ENCODE measurements at regions not wholly inside any gene's neighbourhood (a gene's known extent, or its start where the extent isn't known, plus 50 kb on each side); places are given as distances from the start of the nearest gene placed in this dataset.

DNA sequence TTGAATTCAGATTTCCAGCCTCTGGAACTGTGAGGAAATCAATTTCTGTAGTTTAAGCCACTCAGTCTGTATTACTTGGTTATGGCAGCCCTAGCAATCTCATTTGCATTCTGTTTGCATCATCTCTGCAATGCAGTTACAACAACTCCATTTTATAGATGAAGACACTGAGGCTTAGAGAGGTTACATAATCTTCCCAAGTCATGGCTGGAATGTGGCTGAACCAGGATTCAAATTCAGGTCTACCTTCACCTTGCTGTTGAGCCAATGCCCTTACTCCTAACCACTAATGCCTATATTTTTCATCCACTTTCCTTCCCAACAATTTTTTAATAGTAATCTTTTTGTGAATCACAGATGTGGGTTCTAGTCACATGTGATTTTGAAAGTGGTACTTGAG, 469.8 kb upstream of the CCL2 start (continued):
- no peak for TF ChIP-seq HNF4A (conservative IDR thresholded peaks at IDR 0.05)
- TF ChIP-seq, protein P1, sequence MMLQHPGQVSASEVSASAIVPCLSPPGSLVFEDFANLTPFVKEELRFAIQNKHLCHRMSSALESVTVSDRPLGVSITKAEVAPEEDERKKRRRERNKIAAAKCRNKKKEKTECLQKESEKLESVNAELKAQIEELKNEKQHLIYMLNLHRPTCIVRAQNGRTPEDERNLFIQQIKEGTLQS (IDR thresholded peaks at IDR 0.05): no peak
- TF ChIP-seq RAD21 (IDR thresholded peaks at IDR 0.05): no peak
- TF ChIP-seq, protein P2, sequence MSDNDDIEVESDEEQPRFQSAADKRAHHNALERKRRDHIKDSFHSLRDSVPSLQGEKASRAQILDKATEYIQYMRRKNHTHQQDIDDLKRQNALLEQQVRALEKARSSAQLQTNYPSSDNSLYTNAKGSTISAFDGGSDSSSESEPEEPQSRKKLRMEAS (IDR thresholded peaks at IDR 0.05): no peak
- no peak for TF ChIP-seq NR2F2 (IDR thresholded peaks at IDR 0.05)
- no peak for TF ChIP-seq GABPA (IDR thresholded peaks at IDR 0.05 in 1 of 2, conservative IDR thresholded peaks at IDR 0.05 in 1 of 2)
- no peak for TF ChIP-seq FOXA2 (IDR thresholded peaks at IDR 0.05)
- no peak for TF ChIP-seq EGR1 (IDR thresholded peaks at IDR 0.05; ENCODE audit: low read depth in 2 of 2)

DNA sequence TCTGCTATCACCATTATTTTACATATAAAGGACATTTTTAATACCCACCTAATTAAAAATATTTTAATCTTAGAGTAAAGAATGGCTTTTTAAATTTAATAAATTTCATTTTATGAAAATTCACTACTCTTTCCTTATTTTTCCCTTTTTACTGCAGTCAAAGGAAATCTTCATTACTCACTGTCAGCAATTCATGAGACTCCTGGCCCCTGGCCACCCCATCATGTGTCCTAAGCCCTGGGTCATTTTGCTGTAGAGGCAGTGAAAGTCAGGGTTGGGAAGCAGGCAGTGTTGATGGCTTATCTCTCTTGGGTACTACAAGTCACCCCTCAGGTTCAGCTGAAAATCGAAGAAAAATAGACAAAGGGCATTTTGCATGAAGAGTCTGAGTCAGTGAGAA, 468.6 kb upstream of the CCL2 start:
- H3K36me3 ChIP-seq (ENCODE audit: control insufficient read depth in 4 of 4, insufficient read depth in 3 of 4, low read depth in 1 of 4, low read length in 3 of 4): no peaks in the 10 kb centered on the region
- TF ChIP-seq HNF4A (conservative IDR thresholded peaks at IDR 0.05): no peak
- TF ChIP-seq, protein P2 (IDR thresholded peaks at IDR 0.05): no peak
- no peak for TF ChIP-seq TAF1 (conservative IDR thresholded peaks at IDR 0.05)
- no peak for TF ChIP-seq GABPA (IDR thresholded peaks at IDR 0.05 in 1 of 2, conservative IDR thresholded peaks at IDR 0.05 in 1 of 2)
- TF ChIP-seq SP1 (IDR thresholded peaks at IDR 0.05): no peak
- TF ChIP-seq FOXA2 (IDR thresholded peaks at IDR 0.05): no peak
- TF ChIP-seq, protein P3, sequence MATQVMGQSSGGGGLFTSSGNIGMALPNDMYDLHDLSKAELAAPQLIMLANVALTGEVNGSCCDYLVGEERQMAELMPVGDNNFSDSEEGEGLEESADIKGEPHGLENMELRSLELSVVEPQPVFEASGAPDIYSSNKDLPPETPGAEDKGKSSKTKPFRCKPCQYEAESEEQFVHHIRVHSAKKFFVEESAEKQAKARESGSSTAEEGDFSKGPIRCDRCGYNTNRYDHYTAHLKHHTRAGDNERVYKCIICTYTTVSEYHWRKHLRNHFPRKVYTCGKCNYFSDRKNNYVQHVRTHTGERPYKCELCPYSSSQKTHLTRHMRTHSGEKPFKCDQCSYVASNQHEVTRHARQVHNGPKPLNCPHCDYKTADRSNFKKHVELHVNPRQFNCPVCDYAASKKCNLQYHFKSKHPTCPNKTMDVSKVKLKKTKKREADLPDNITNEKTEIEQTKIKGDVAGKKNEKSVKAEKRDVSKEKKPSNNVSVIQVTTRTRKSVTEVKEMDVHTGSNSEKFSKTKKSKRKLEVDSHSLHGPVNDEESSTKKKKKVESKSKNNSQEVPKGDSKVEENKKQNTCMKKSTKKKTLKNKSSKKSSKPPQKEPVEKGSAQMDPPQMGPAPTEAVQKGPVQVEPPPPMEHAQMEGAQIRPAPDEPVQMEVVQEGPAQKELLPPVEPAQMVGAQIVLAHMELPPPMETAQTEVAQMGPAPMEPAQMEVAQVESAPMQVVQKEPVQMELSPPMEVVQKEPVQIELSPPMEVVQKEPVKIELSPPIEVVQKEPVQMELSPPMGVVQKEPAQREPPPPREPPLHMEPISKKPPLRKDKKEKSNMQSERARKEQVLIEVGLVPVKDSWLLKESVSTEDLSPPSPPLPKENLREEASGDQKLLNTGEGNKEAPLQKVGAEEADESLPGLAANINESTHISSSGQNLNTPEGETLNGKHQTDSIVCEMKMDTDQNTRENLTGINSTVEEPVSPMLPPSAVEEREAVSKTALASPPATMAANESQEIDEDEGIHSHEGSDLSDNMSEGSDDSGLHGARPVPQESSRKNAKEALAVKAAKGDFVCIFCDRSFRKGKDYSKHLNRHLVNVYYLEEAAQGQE (IDR thresholded peaks at IDR 0.05): no peak
- TF ChIP-seq, protein P4, sequence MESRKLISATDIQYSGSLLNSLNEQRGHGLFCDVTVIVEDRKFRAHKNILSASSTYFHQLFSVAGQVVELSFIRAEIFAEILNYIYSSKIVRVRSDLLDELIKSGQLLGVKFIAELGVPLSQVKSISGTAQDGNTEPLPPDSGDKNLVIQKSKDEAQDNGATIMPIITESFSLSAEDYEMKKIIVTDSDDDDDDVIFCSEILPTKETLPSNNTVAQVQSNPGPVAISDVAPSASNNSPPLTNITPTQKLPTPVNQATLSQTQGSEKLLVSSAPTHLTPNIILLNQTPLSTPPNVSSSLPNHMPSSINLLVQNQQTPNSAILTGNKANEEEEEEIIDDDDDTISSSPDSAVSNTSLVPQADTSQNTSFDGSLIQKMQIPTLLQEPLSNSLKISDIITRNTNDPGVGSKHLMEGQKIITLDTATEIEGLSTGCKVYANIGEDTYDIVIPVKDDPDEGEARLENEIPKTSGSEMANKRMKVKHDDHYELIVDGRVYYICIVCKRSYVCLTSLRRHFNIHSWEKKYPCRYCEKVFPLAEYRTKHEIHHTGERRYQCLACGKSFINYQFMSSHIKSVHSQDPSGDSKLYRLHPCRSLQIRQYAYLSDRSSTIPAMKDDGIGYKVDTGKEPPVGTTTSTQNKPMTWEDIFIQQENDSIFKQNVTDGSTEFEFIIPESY (IDR thresholded peaks at IDR 0.05): no peak
- no peaks in the 10 kb centered on the region for H3K9me3 ChIP-seq (ENCODE audit: control insufficient read depth in 4 of 4, low read length in 3 of 4)
- peaks cover 0 to 7% (median 0%) of the 10 kb centered on the region in 4 donors for H3K27me3 ChIP-seq (ENCODE audit: control insufficient read depth in 4 of 4, insufficient read depth in 4 of 4, low read length in 3 of 4)
- WGBS: 52% methylated on average over 1 of the region's 1 CpG
- H3K27ac ChIP-seq (ENCODE audit: low read depth in 1 of 2, low read length in 2 of 2): no peak overlapping the region
- H3K9ac ChIP-seq (ENCODE audit: low read depth in 1 of 2, low read length in 2 of 2): no peak overlapping the region
- H3K4me1 ChIP-seq (ENCODE audit: control insufficient read depth in 4 of 4, insufficient read depth in 4 of 4, low read length in 3 of 4): no peaks in the 10 kb centered on the region
- no peak overlapping the region for H3K4me3 ChIP-seq (ENCODE audit: low read depth in 1 of 3, low read length in 3 of 3)
- no peak for DNase-seq (ENCODE audit: low spot score)

DNA sequence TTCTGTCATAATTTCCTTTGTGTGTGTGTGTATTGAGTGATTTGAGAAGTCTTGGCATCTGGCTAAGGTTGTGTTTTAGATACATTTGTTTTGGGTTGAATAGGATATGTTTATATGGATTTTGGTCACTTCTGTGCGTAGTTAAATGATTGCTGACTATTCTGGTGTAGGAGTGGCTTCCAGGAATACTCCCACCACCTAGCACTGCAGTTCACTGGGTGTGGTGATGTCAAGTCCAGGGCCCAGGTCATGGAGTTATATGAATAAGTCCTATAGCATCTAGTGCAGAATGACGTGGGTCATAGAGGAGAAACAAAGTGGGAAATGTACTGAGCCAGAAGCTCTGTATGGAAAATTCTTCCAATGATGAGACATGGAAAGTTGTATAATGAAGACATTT, 465.4 kb upstream of the CCL2 start:
- Histone ChIP-seq H3K36me3 (ENCODE audit: control insufficient read depth in 4 of 4, insufficient read depth in 3 of 4, low read depth in 1 of 4, low read length in 3 of 4) (no peaks in the 10 kb centered on the region), H3K9ac (ENCODE audit: low read depth in 1 of 2, low read length in 2 of 2) (no peak overlapping the region), H3K4me3 (ENCODE audit: low read depth in 1 of 3, low read length in 3 of 3) (no peak overlapping the region), H3K9me3 (ENCODE audit: control insufficient read depth in 4 of 4, low read length in 3 of 4) (no peaks in the 10 kb centered on the region), H3K27ac (ENCODE audit: low read depth in 1 of 2, low read length in 2 of 2) (no peak overlapping the region), H3K27me3 (ENCODE audit: control insufficient read depth in 4 of 4, insufficient read depth in 4 of 4, low read length in 3 of 4) (peaks cover 0 to 7% (median 0%) of the 10 kb centered on the region in 4 donors), H3K4me1 (ENCODE audit: control insufficient read depth in 4 of 4, insufficient read depth in 4 of 4, low read length in 3 of 4) (no peaks in the 10 kb centered on the region)
- TF ChIP-seq SP1 (IDR thresholded peaks at IDR 0.05) (no peak), FOXA1 (IDR thresholded peaks at IDR 0.05) (no peak), HNF4A (conservative IDR thresholded peaks at IDR 0.05) (no peak), GABPA (IDR thresholded peaks at IDR 0.05 in 1 of 2, conservative IDR thresholded peaks at IDR 0.05 in 1 of 2) (no peak), FOXA2 (IDR thresholded peaks at IDR 0.05) (no peak), EGR1 (IDR thresholded peaks at IDR 0.05; ENCODE audit: low read depth in 2 of 2) (no peak)
- TF ChIP-seq, protein P5, sequence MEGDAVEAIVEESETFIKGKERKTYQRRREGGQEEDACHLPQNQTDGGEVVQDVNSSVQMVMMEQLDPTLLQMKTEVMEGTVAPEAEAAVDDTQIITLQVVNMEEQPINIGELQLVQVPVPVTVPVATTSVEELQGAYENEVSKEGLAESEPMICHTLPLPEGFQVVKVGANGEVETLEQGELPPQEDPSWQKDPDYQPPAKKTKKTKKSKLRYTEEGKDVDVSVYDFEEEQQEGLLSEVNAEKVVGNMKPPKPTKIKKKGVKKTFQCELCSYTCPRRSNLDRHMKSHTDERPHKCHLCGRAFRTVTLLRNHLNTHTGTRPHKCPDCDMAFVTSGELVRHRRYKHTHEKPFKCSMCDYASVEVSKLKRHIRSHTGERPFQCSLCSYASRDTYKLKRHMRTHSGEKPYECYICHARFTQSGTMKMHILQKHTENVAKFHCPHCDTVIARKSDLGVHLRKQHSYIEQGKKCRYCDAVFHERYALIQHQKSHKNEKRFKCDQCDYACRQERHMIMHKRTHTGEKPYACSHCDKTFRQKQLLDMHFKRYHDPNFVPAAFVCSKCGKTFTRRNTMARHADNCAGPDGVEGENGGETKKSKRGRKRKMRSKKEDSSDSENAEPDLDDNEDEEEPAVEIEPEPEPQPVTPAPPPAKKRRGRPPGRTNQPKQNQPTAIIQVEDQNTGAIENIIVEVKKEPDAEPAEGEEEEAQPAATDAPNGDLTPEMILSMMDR (IDR thresholded peaks at IDR 0.05; ENCODE audit: low read depth, low read length, missing input control): no peak
- no peak for DNase-seq (ENCODE audit: low spot score)
- WGBS: 62% methylated on average over 2 of the region's 2 CpGs

Data from liver (tissue), 8 donors.